ENCODE measurements at regions not wholly inside any gene's neighbourhood (a gene's known extent, or its start where the extent isn't known, plus 50 kb on each side); places are given as distances from the start of the nearest gene placed in this dataset.

GRCh38 chr3:46090161-46090591 lies 62.9 kb upstream of the XCR1 start:
- no peak for DNase-seq (ENCODE audit: low read depth)

GRCh38 chr3:46089237-46090011 lies 62.1 kb upstream of the XCR1 start:
- no peak for DNase-seq (ENCODE audit: low read depth)

GRCh38 chr3:46087871-46088270 lies 60.6 kb upstream of the XCR1 start:
- DNase-seq (ENCODE audit: low read depth) = no peak

- DNase-seq (ENCODE audit: low read depth) = no peak
Measured at GRCh38 chr3:46086986-46087385, 59.7 kb upstream of the XCR1 start.

- DNase-seq (ENCODE audit: low read depth) = no peak
Measured at GRCh38 chr3:46086083-46086437, 58.8 kb upstream of the XCR1 start.

GRCh38 chr3:46085421-46086082 lies 58.3 kb upstream of the XCR1 start:
- no peak for DNase-seq (ENCODE audit: low read depth)

GRCh38 chr3:46083956-46084355 lies 56.7 kb upstream of the XCR1 start:
- DNase-seq (ENCODE audit: low read depth) = no peak

GRCh38 chr3:46082849-46083248 lies 55.6 kb upstream of the XCR1 start:
- DNase-seq (ENCODE audit: low read depth) = no peak

GRCh38 chr3:46082021-46082420 lies 54.7 kb upstream of the XCR1 start:
- no peak for DNase-seq (ENCODE audit: low read depth)

GRCh38 chr3:46080969-46081345 lies 53.7 kb upstream of the XCR1 start:
- DNase-seq (ENCODE audit: low read depth) = no peak

- DNase-seq (ENCODE audit: low read depth) = no peak
Measured at GRCh38 chr3:46080124-46080968, 53.1 kb upstream of the XCR1 start.

GRCh38 chr3:46078712-46079400 lies 51.6 kb upstream of the XCR1 start:
- DNase-seq (ENCODE audit: low read depth) = peak; percentile 90
